H9 (cell line): ENCODE measurements at regions not wholly inside any gene's neighbourhood (a gene's known extent, or its start where the extent isn't known, plus 50 kb on each side); places are given as distances from the start of the nearest gene placed in this dataset.

Experiments
- DNase-seq: peaks from one replicate; pipeline ENCODE4 v3.0.0-alpha.2; 2017
- H2AFZ ChIP-seq: one replicate; pipeline ENCODE4 v1.6.1; 2013; ENCODE audit warnings: mild to moderate bottlenecking, low read length, control low read depth, moderate library complexity
- H2AK5ac ChIP-seq: 2 replicates; pipeline ENCODE4 v1.6.1; 2013; ENCODE audit warnings: low read length, control low read depth, mixed read lengths; ENCODE audit not compliant: insufficient read length
- H2BK120ac ChIP-seq: one replicate; pipeline ENCODE4 v1.6.1; 2013; ENCODE audit warnings: low read depth, mild to moderate bottlenecking, low read length, control low read depth, inconsistent platforms; ENCODE audit not compliant: poor library complexity, severe bottlenecking
- H2BK12ac ChIP-seq: 2 replicates; pipeline ENCODE4 v1.6.1; 2013; ENCODE audit warnings: low read length, control low read depth, mixed read lengths, low read depth; ENCODE audit not compliant: insufficient read length
- H2BK15ac ChIP-seq: 2 replicates; pipeline ENCODE4 v1.6.1; 2013; ENCODE audit warnings: low read depth, low read length, control low read depth
- H2BK20ac ChIP-seq: one replicate; pipeline ENCODE4 v1.6.1; 2013; ENCODE audit warnings: low read depth, mild to moderate bottlenecking, low read length, control low read depth, inconsistent platforms; ENCODE audit not compliant: poor library complexity, severe bottlenecking
- H2BK5ac ChIP-seq: 2 replicates; pipeline ENCODE4 v1.6.1; 2013; ENCODE audit warnings: low read length, control low read depth, mixed read lengths; ENCODE audit not compliant: insufficient read length
- H3K14ac ChIP-seq: 2 replicates; pipeline ENCODE4 v1.6.1; 2013; ENCODE audit warnings: low read length, control low read depth; ENCODE audit not compliant: insufficient read depth
- H3K18ac ChIP-seq: 2 replicates; pipeline ENCODE4 v1.6.1; 2013; ENCODE audit warnings: low read depth, mild to moderate bottlenecking, mixed read lengths, low read length, control low read depth; ENCODE audit not compliant: insufficient read length
- H3K23ac ChIP-seq: 2 replicates; pipeline ENCODE4 v1.6.1; 2013; ENCODE audit warnings: low read length, control low read depth, mixed read lengths, low read depth; ENCODE audit not compliant: insufficient read length
- H3K23me2 ChIP-seq: 2 replicates; pipeline ENCODE4 v1.6.1; 2013; ENCODE audit warnings: low read depth, mild to moderate bottlenecking, mixed read lengths, low read length, control low read depth; ENCODE audit not compliant: insufficient read length, poor library complexity, severe bottlenecking
- H3K27ac ChIP-seq: 2 replicates; pipeline ENCODE4 v1.5.1; 2013; ENCODE audit warnings: low read length, control low read depth, mixed read lengths, low read depth; ENCODE audit not compliant: insufficient read length
- H3K27me3 ChIP-seq: 2 replicates; pipeline ENCODE4 v1.6.1; 2013; ENCODE audit warnings: low read length, control low read depth, inconsistent platforms; ENCODE audit not compliant: insufficient read depth
- H3K4ac ChIP-seq: 2 replicates; pipeline ENCODE4 v1.6.1; 2013; ENCODE audit warnings: low read depth, mild to moderate bottlenecking, control low read depth, inconsistent platforms, low read length, moderate library complexity
- H3K4me1 ChIP-seq: 2 replicates; pipeline ENCODE4 v1.6.1; 2013; ENCODE audit warnings: low read length, control low read depth, inconsistent platforms; ENCODE audit not compliant: insufficient read depth
- H3K4me2 ChIP-seq: 2 replicates; pipeline ENCODE4 v1.6.1; 2013; ENCODE audit warnings: low read length, control low read depth, mixed read lengths; ENCODE audit not compliant: insufficient read length, insufficient read depth
- H3K56ac ChIP-seq: 2 replicates; pipeline ENCODE4 v1.6.1; 2013; ENCODE audit warnings: low read depth, mild to moderate bottlenecking, mixed read lengths, low read length, control low read depth; ENCODE audit not compliant: insufficient read length
- H3K79me1 ChIP-seq: 2 replicates; pipeline ENCODE4 v1.6.1; 2013; ENCODE audit warnings: low read depth, mild to moderate bottlenecking, moderate library complexity, low read length, control low read depth, inconsistent platforms; ENCODE audit not compliant: insufficient read depth, poor library complexity, severe bottlenecking
- H3K79me2 ChIP-seq: 2 replicates; pipeline ENCODE4 v1.6.1; 2013; ENCODE audit warnings: low read length, control low read depth, inconsistent platforms; ENCODE audit not compliant: insufficient read depth
- H3K9ac ChIP-seq: 2 replicates; pipeline ENCODE4 v1.6.1; 2013; ENCODE audit warnings: low read length, control low read depth, mixed read lengths; ENCODE audit not compliant: insufficient read length; ENCODE audit errors: extremely low read depth
- H3K9me3 ChIP-seq: one replicate; pipeline ENCODE4 v1.6.1; 2013; ENCODE audit warnings: low read depth, low read length, inconsistent platforms; ENCODE audit not compliant: control insufficient read depth
- H3T11ph ChIP-seq: one replicate; pipeline ENCODE4 v1.6.1; 2013; ENCODE audit warnings: mild to moderate bottlenecking, low read length, control low read depth, inconsistent platforms
- H4K20me1 ChIP-seq: one replicate; pipeline ENCODE4 v1.6.1; 2013; ENCODE audit not compliant: control insufficient read depth, insufficient read length, insufficient read depth
- H4K5ac ChIP-seq: 2 replicates; pipeline ENCODE4 v1.6.1; 2013; ENCODE audit warnings: low read depth, mild to moderate bottlenecking, mixed read lengths, low read length, control low read depth; ENCODE audit not compliant: insufficient read length
- H4K8ac ChIP-seq: replicated peaks from 2 replicates; pipeline ENCODE4 v1.6.1; 2013; ENCODE audit warnings: low read length, control low read depth, mixed read lengths, low read depth; ENCODE audit not compliant: insufficient read length
- H4K91ac ChIP-seq: 2 replicates; pipeline ENCODE4 v1.6.1; 2013; ENCODE audit warnings: low read depth, mild to moderate bottlenecking, moderate library complexity, mixed read lengths, low read length, control low read depth; ENCODE audit not compliant: insufficient read length
- H3K27ac Mint-ChIP-seq, 3 experiments: 2 replicates in 2 of 3; 3 replicates in 1 of 3; pipeline ENCODE4 v1.8.0; 2020 to 2021; ENCODE audit warnings: mixed read lengths in 3 of 3, mild to moderate bottlenecking in 1 of 3, moderate library complexity in 1 of 3
- H3K27me3 Mint-ChIP-seq: 2 replicates; pipeline ENCODE4 v1.8.0; 2021; ENCODE audit warnings: low read depth, mild to moderate bottlenecking, moderate library complexity, mixed read lengths
- H3K36me3 Mint-ChIP-seq, 3 experiments: 2 replicates in 2 of 3; 3 replicates in 1 of 3; pipeline ENCODE4 v1.8.0; 2020 to 2021; ENCODE audit warnings: low read depth in 3 of 3, mixed read lengths in 3 of 3; ENCODE audit not compliant: insufficient read depth in 1 of 3
- H3K4me1 Mint-ChIP-seq, 2 experiments: 2 replicates each; pipeline ENCODE4 v1.8.0; 2020; ENCODE audit warnings: mixed read lengths in 2 of 2
- H3K4me3 Mint-ChIP-seq, 2 experiments: 2 replicates in 1 of 2; 3 replicates in 1 of 2; pipeline ENCODE4 v1.8.0; 2020 to 2021; ENCODE audit warnings: mild to moderate bottlenecking in 2 of 2, mixed read lengths in 2 of 2, moderate library complexity in 1 of 2
- H3K9me3 Mint-ChIP-seq, 2 experiments: 2 replicates in 1 of 2; 3 replicates in 1 of 2; pipeline ENCODE4 v1.8.0; 2020; ENCODE audit warnings: mild to moderate bottlenecking in 2 of 2, mixed read lengths in 2 of 2, moderate library complexity in 1 of 2
- WGBS: extraction: QIAGEN DNeasy Blood & Tissue Kit; methylation state at CpG from one replicate; pipeline ENCODE4 v1.1.7; 2013; ENCODE audit warnings: missing lambda C conversion rate, low lambda C conversion rate, mixed read lengths; ENCODE audit not compliant: insufficient read length; ENCODE audit errors: extremely low coverage; 5-methylcytosine and 5-hydroxymethylcytosine counted together
- TF ChIP-seq, protein P1 (sequence below): fragments of 200-600 bp; sonication (generic); conservative IDR thresholded peaks from 3 replicates; pipeline ENCODE4 v1.8.0; 2021; ENCODE audit warnings: antibody characterized with exemption, mild to moderate bottlenecking

- Histone ChIP-seq H3K23ac (no peak overlapping the region), H2AK5ac (no peak overlapping the region), H3K79me1 (no peaks in the 10 kb centered on the region), H2BK15ac (no peak overlapping the region), H3K56ac (no peak overlapping the region), H3K18ac (no peak overlapping the region), H3K27ac (no peak overlapping the region), H3K9ac (no peak overlapping the region), H2BK12ac (no peak overlapping the region), H4K8ac (no peak overlapping the region), H3K14ac (no peak overlapping the region), H3T11ph (no peak overlapping the region), H3K4me1 (peaks cover 5% of the 10 kb centered on the region; the same call in 1 of the 2 replicates), H3K9me3 (no peaks in the 10 kb centered on the region), H2BK120ac (no peak overlapping the region), H4K91ac (no peak overlapping the region), H3K4me2 (no peak overlapping the region), H2BK5ac (no peak overlapping the region), H2BK20ac (no peak overlapping the region), H4K20me1 (no peaks in the 10 kb centered on the region), H3K4ac (no peak overlapping the region), H2AFZ (no peak overlapping the region), H3K79me2 (no peaks in the 10 kb centered on the region), H4K5ac (no peak overlapping the region), H3K23me2 (no peaks in the 10 kb centered on the region), H3K27me3 (no peaks in the 10 kb centered on the region)
- TF ChIP-seq, protein P1, sequence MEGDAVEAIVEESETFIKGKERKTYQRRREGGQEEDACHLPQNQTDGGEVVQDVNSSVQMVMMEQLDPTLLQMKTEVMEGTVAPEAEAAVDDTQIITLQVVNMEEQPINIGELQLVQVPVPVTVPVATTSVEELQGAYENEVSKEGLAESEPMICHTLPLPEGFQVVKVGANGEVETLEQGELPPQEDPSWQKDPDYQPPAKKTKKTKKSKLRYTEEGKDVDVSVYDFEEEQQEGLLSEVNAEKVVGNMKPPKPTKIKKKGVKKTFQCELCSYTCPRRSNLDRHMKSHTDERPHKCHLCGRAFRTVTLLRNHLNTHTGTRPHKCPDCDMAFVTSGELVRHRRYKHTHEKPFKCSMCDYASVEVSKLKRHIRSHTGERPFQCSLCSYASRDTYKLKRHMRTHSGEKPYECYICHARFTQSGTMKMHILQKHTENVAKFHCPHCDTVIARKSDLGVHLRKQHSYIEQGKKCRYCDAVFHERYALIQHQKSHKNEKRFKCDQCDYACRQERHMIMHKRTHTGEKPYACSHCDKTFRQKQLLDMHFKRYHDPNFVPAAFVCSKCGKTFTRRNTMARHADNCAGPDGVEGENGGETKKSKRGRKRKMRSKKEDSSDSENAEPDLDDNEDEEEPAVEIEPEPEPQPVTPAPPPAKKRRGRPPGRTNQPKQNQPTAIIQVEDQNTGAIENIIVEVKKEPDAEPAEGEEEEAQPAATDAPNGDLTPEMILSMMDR = no peak
- H3K4me1 Mint-ChIP-seq = peaks cover 11 to 14% of the 10 kb centered on the region in 2 experiments
- DNase-seq = no peak
- no CpG with 5 or more reads among the region's 10 CpGs for WGBS
- H3K27me3 Mint-ChIP-seq = peaks cover 3% of the 10 kb centered on the region; the same call in 1 of the 2 replicates
- H3K27ac Mint-ChIP-seq = no peak overlapping the region
- H3K9me3 Mint-ChIP-seq = no peaks in the 10 kb centered on the region; a peak in 1 of 5 replicates
- no peaks in the 10 kb centered on the region; a peak in 1 of 7 replicates for H3K36me3 Mint-ChIP-seq
- no peak overlapping the region for H3K4me3 Mint-ChIP-seq
Measured at GRCh38 chr12:115072712-115073111, 388.7 kb upstream of the TBX3 start.
